Activated T-cell treated with anti-CD3 and anti-CD28 coated beads, Interleukin-2, amount 50 U/mL, for 24 hours (primary cell): ENCODE measurements at regions not wholly inside any gene's neighbourhood (a gene's known extent, or its start where the extent isn't known, plus 50 kb on each side); places are given as distances from the start of the nearest gene placed in this dataset.
"Not testable (repeated sequence)": the region's sequence is repeated elsewhere in the genome, so short reads cannot be mapped to it uniquely, and the experiment has no call there.

Experiments used
- DNase-seq: peaks from one replicate; pipeline ENCODE4 v3.0.0-alpha.2; 2020
- H3K27ac Mint-ChIP-seq: 2 replicates; pipeline ENCODE4 v1.8.0; 2020; ENCODE audit warnings: mild to moderate bottlenecking, mixed read lengths
- H3K27me3 Mint-ChIP-seq: 2 replicates; pipeline ENCODE4 v1.8.0; 2020; ENCODE audit warnings: mixed read lengths
- H3K36me3 Mint-ChIP-seq: 2 replicates; pipeline ENCODE4 v1.8.0; 2020; ENCODE audit warnings: low read depth, mixed read lengths
- H3K4me1 Mint-ChIP-seq: 2 replicates; pipeline ENCODE4 v1.8.0; 2020; ENCODE audit warnings: low read depth, mixed read lengths
- H3K4me3 Mint-ChIP-seq: 2 replicates; pipeline ENCODE4 v1.8.0; 2020; ENCODE audit warnings: mild to moderate bottlenecking, moderate library complexity, mixed read lengths
- H3K9me3 Mint-ChIP-seq: 2 replicates; pipeline ENCODE4 v1.8.0; 2020; ENCODE audit warnings: mixed read lengths

GRCh38 chr3:159510988-159511387 lies 477.6 kb upstream of the IL12A start:
- H3K27me3 Mint-ChIP-seq, H3K4me3 Mint-ChIP-seq, H3K27ac Mint-ChIP-seq, H3K9me3 Mint-ChIP-seq, H3K4me1 Mint-ChIP-seq, DNase-seq, H3K36me3 Mint-ChIP-seq: not testable (repeated sequence)

GRCh38 chr3:159513444-159513843 lies 475.2 kb upstream of the IL12A start:
- H3K27me3 Mint-ChIP-seq: no peaks in the 10 kb centered on the region

GRCh38 chr3:159513867-159514380 lies 474.7 kb upstream of the IL12A start:
- DNase-seq: no peak
- Mint-ChIP-seq H3K4me1 (no peaks in the 10 kb centered on the region), H3K36me3 (no peaks in the 10 kb centered on the region), H3K9me3 (no peaks in the 10 kb centered on the region), H3K4me3 (no peak overlapping the region), H3K27me3 (no peaks in the 10 kb centered on the region), H3K27ac (no peak overlapping the region)

More at GRCh38 chr3:159513444-159513843, 475.2 kb upstream of the IL12A start:
- no peak for DNase-seq
- H3K4me1 Mint-ChIP-seq: no peaks in the 10 kb centered on the region
- no peak overlapping the region for H3K27ac Mint-ChIP-seq
- H3K36me3 Mint-ChIP-seq: no peaks in the 10 kb centered on the region
- H3K9me3 Mint-ChIP-seq: no peaks in the 10 kb centered on the region
- no peak overlapping the region for H3K4me3 Mint-ChIP-seq

GRCh38 chr3:159517105-159517504 lies 471.5 kb upstream of the IL12A start:
- Mint-ChIP-seq H3K27me3 (no peaks in the 10 kb centered on the region), H3K27ac (no peak overlapping the region), H3K9me3 (no peaks in the 10 kb centered on the region), H3K4me1 (no peaks in the 10 kb centered on the region), H3K36me3 (no peaks in the 10 kb centered on the region), H3K4me3 (no peak overlapping the region)
- no peak for DNase-seq

GRCh38 chr3:159520638-159521037 lies 468.0 kb upstream of the IL12A start:
- Mint-ChIP-seq H3K4me1 (no peaks in the 10 kb centered on the region), H3K27ac (no peak overlapping the region), H3K27me3 (no peaks in the 10 kb centered on the region), H3K36me3 (no peaks in the 10 kb centered on the region), H3K4me3 (no peak overlapping the region), H3K9me3 (no peaks in the 10 kb centered on the region)
- no peak for DNase-seq

GRCh38 chr3:159522276-159522675 lies 466.4 kb upstream of the IL12A start:
- no peak overlapping the region for H3K27ac Mint-ChIP-seq
- H3K4me3 Mint-ChIP-seq: no peak overlapping the region
- no peaks in the 10 kb centered on the region for H3K4me1 Mint-ChIP-seq
- DNase-seq: no peak
- no peaks in the 10 kb centered on the region for H3K27me3 Mint-ChIP-seq
- no peaks in the 10 kb centered on the region for H3K9me3 Mint-ChIP-seq
- no peaks in the 10 kb centered on the region for H3K36me3 Mint-ChIP-seq

GRCh38 chr3:159528251-159528895 lies 460.3 kb upstream of the IL12A start:
- no peak overlapping the region for H3K27ac Mint-ChIP-seq
- no peaks in the 10 kb centered on the region for H3K36me3 Mint-ChIP-seq

GRCh38 chr3:159532577-159532976 lies 456.1 kb upstream of the IL12A start:
- no peaks in the 10 kb centered on the region for H3K4me1 Mint-ChIP-seq
- no peaks in the 10 kb centered on the region for H3K27me3 Mint-ChIP-seq
- DNase-seq: no peak
- H3K9me3 Mint-ChIP-seq: peaks cover 2% of the 10 kb centered on the region
- no peak overlapping the region for H3K4me3 Mint-ChIP-seq
- no peaks in the 10 kb centered on the region for H3K36me3 Mint-ChIP-seq
- H3K27ac Mint-ChIP-seq: no peak overlapping the region

More at GRCh38 chr3:159528251-159528895, 460.3 kb upstream of the IL12A start:
- H3K4me3 Mint-ChIP-seq: no peak overlapping the region
- H3K27me3 Mint-ChIP-seq: no peaks in the 10 kb centered on the region
- no peaks in the 10 kb centered on the region for H3K4me1 Mint-ChIP-seq
- DNase-seq: no peak
- H3K9me3 Mint-ChIP-seq: no peaks in the 10 kb centered on the region

- H3K27ac Mint-ChIP-seq: no peak overlapping the region
- no peaks in the 10 kb centered on the region for H3K36me3 Mint-ChIP-seq
- peaks cover 2% of the 10 kb centered on the region for H3K9me3 Mint-ChIP-seq
- H3K4me3 Mint-ChIP-seq: no peak overlapping the region
- DNase-seq: no peak
- no peaks in the 10 kb centered on the region for H3K4me1 Mint-ChIP-seq
- H3K27me3 Mint-ChIP-seq: no peaks in the 10 kb centered on the region
These were observed 454.1 kb upstream of the IL12A start for GRCh38 chr3:159534496-159534895.

GRCh38 chr3:159536876-159537275 lies 451.8 kb upstream of the IL12A start:
- no peak overlapping the region for H3K4me3 Mint-ChIP-seq
- no peak for DNase-seq

GRCh38 chr3:159538507-159538906 lies 450.1 kb upstream of the IL12A start:
- H3K9me3 Mint-ChIP-seq: peaks cover under 1% of the 10 kb centered on the region
- no peaks in the 10 kb centered on the region for H3K36me3 Mint-ChIP-seq
- no peaks in the 10 kb centered on the region for H3K4me1 Mint-ChIP-seq
- no peak overlapping the region for H3K4me3 Mint-ChIP-seq
- H3K27me3 Mint-ChIP-seq: no peaks in the 10 kb centered on the region
- H3K27ac Mint-ChIP-seq: no peak overlapping the region
- no peak for DNase-seq

More at GRCh38 chr3:159536876-159537275, 451.8 kb upstream of the IL12A start:
- Mint-ChIP-seq H3K9me3 (peaks cover 2% of the 10 kb centered on the region), H3K36me3 (no peaks in the 10 kb centered on the region), H3K4me1 (no peaks in the 10 kb centered on the region), H3K27me3 (no peaks in the 10 kb centered on the region), H3K27ac (no peak overlapping the region)

GRCh38 chr3:159540882-159541495 lies 447.6 kb upstream of the IL12A start:
- H3K9me3 Mint-ChIP-seq: peaks cover 3% of the 10 kb centered on the region
- no peak for DNase-seq
- no peak overlapping the region for H3K4me3 Mint-ChIP-seq
- H3K27ac Mint-ChIP-seq: no peak overlapping the region
- no peaks in the 10 kb centered on the region for H3K36me3 Mint-ChIP-seq
- H3K27me3 Mint-ChIP-seq: no peaks in the 10 kb centered on the region
- H3K4me1 Mint-ChIP-seq: no peaks in the 10 kb centered on the region

- no peaks in the 10 kb centered on the region for H3K4me1 Mint-ChIP-seq
- H3K9me3 Mint-ChIP-seq: peaks cover 10% of the 10 kb centered on the region
- H3K36me3 Mint-ChIP-seq: no peaks in the 10 kb centered on the region
- no peak for DNase-seq
- H3K4me3 Mint-ChIP-seq: no peak overlapping the region
- H3K27ac Mint-ChIP-seq: no peak overlapping the region
- no peaks in the 10 kb centered on the region for H3K27me3 Mint-ChIP-seq
These were observed 439.8 kb upstream of the IL12A start for GRCh38 chr3:159548675-159549335.

- Mint-ChIP-seq H3K27ac (no peak overlapping the region), H3K9me3 (no peaks in the 10 kb centered on the region), H3K27me3 (no peaks in the 10 kb centered on the region), H3K36me3 (no peaks in the 10 kb centered on the region), H3K4me1 (no peaks in the 10 kb centered on the region), H3K4me3 (no peak overlapping the region)
- no peak for DNase-seq
These were observed 433.4 kb upstream of the IL12A start for GRCh38 chr3:159555205-159555604.

GRCh38 chr3:159559771-159560170 lies 428.9 kb upstream of the IL12A start:
- H3K27me3 Mint-ChIP-seq: no peaks in the 10 kb centered on the region
- H3K36me3 Mint-ChIP-seq: no peaks in the 10 kb centered on the region
- H3K4me1 Mint-ChIP-seq: no peaks in the 10 kb centered on the region
- no peak overlapping the region for H3K4me3 Mint-ChIP-seq
- no peak for DNase-seq
- H3K27ac Mint-ChIP-seq: no peak overlapping the region
- H3K9me3 Mint-ChIP-seq: no peaks in the 10 kb centered on the region
